Activated naive CD8-positive, alpha-beta T cell treated with anti-CD3 and anti-CD28 coated beads for 36 hours (primary cell): ENCODE measurements at regions not wholly inside any gene's neighbourhood (a gene's known extent, or its start where the extent isn't known, plus 50 kb on each side); places are given as distances from the start of the nearest gene placed in this dataset.
A peak's percentile ranks its signal among the peaks of the same experiment; 100 is the strongest.
"Not testable (repeated sequence)": the region's sequence is repeated elsewhere in the genome, so short reads cannot be mapped to it uniquely, and the experiment has no call there.

Source experiments
- DNase-seq: peaks from one replicate; pipeline ENCODE4 v3.0.0; 2021
- H3K27ac Mint-ChIP-seq: one replicate; pipeline ENCODE4 v1.8.0; 2022; ENCODE audit warnings: mild to moderate bottlenecking, moderate library complexity, mixed read lengths
- H3K27me3 Mint-ChIP-seq: one replicate; pipeline ENCODE4 v1.8.0; 2022; ENCODE audit warnings: mild to moderate bottlenecking, mixed read lengths
- H3K36me3 Mint-ChIP-seq: one replicate; pipeline ENCODE4 v1.8.0; 2021; ENCODE audit warnings: mild to moderate bottlenecking, mixed read lengths
- H3K4me1 Mint-ChIP-seq: one replicate; pipeline ENCODE4 v1.8.0; 2021; ENCODE audit warnings: mixed read lengths
- H3K4me3 Mint-ChIP-seq: one replicate; pipeline ENCODE4 v1.8.0; 2022; ENCODE audit warnings: mild to moderate bottlenecking, moderate library complexity, mixed read lengths
- H3K9me3 Mint-ChIP-seq: one replicate; pipeline ENCODE4 v1.8.0; 2022; ENCODE audit warnings: mixed read lengths

DNA sequence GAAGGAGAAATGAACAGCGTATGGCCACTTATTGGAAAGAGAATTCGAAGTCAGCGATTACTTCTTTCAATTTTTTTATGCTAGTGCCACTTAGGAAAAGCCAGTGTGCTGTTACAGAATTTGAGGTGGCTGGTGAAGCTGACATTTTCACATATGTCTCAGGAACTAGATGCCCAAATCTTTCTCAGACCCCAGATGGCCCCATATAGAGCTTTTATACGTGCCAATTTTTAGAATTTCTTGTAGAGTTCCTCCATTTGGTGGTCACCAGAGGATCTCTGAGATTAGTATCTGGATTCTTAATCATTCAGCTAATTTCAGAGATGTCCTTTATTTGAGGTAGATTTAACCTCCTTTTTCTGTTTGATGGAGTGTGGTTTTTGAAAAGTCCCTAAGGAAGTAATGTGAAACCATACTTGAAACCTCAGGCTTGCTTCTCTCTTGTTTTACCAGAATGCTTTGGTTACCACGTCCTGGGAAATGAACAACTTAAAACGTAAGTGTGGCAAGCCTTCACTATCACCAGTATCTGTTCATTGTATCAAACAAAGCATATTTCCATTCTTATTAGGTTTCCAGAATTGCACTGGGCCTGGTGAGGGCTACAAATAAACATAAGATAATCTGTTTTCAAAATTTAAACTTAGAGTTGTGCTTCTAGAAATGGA lies 102.2 kb upstream of the IKBKE start:
- H3K9me3 Mint-ChIP-seq, DNase-seq: not testable (repeated sequence)

DNA sequence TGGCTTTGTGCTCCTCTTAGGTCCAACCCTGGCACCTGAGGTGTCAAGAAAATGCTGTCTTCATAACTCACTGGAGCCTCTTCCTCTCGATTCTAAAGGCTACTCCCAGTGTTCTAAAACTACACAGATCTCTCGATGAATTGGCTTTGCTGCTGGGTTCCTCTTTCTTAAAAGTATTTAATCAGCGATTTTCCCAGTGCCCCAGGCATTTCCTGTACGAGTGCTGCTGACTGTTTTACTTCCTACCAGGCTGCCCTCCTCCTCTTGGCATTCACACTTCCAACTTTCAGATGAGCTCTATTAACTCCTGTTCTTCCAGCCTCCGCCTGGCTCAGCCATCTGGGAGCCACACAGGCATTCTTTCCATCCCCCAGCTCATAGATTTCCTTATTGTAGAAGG lies 95.6 kb upstream of the IKBKE start:
- DNase-seq, H3K4me1 Mint-ChIP-seq, H3K36me3 Mint-ChIP-seq: not testable (repeated sequence)

More for the DNA sequence above, 102.2 kb upstream of the IKBKE start:
- not testable (repeated sequence) for H3K27ac Mint-ChIP-seq, H3K4me3 Mint-ChIP-seq, H3K4me1 Mint-ChIP-seq, H3K27me3 Mint-ChIP-seq, H3K36me3 Mint-ChIP-seq

DNA sequence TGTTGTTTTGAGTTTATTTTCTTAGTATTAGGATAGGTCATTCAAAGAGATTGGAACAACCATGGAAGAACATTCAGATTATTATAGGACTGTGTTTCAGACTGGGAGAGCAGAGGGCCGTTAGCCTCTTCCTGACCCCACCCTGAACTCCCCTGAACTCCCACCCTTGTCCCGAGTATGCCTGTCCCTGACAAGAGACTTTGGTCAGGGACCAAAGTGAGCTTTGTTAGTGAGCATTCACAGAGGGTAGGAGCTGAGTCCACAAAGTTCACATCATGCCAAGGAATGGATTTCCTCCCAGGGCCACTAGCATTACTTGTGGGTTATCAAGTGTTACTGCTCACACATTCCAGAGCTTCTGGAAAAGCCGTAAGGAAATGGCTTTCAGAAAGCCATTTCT lies 94.7 kb upstream of the IKBKE start:
- not testable (repeated sequence) for H3K27ac Mint-ChIP-seq, H3K4me1 Mint-ChIP-seq, DNase-seq, H3K4me3 Mint-ChIP-seq, H3K27me3 Mint-ChIP-seq, H3K36me3 Mint-ChIP-seq, H3K9me3 Mint-ChIP-seq

More for the DNA sequence above, 95.6 kb upstream of the IKBKE start:
- not testable (repeated sequence) for H3K4me3 Mint-ChIP-seq, H3K27ac Mint-ChIP-seq, H3K27me3 Mint-ChIP-seq, H3K9me3 Mint-ChIP-seq

DNA sequence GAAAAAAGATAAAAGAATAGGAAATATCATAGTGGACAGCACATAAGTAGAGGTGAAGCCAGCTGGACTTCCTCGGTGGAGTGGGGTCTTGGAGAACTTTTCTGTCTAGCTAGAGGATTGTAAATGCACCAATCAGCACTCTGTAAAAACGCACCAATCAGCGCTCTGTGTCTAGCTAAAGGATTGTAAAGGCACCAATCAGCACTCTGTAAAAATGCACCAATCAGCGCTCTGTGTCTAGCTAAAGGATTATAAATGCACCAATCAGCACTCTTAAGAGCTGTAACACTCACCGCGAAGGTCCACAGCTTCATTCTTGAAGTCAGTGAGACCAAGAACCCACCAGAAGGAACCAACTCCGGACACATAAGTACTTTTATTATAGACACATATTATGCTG lies 91.8 kb upstream of the IKBKE start:
- not testable (repeated sequence) for H3K9me3 Mint-ChIP-seq, H3K27me3 Mint-ChIP-seq, H3K27ac Mint-ChIP-seq, H3K36me3 Mint-ChIP-seq, H3K4me3 Mint-ChIP-seq, H3K4me1 Mint-ChIP-seq, DNase-seq

- H3K9me3 Mint-ChIP-seq, H3K27me3 Mint-ChIP-seq: not testable (repeated sequence)
These were observed 91.0 kb upstream of the IKBKE start for GRCh38 chr1:206379245-206379644.

DNA sequence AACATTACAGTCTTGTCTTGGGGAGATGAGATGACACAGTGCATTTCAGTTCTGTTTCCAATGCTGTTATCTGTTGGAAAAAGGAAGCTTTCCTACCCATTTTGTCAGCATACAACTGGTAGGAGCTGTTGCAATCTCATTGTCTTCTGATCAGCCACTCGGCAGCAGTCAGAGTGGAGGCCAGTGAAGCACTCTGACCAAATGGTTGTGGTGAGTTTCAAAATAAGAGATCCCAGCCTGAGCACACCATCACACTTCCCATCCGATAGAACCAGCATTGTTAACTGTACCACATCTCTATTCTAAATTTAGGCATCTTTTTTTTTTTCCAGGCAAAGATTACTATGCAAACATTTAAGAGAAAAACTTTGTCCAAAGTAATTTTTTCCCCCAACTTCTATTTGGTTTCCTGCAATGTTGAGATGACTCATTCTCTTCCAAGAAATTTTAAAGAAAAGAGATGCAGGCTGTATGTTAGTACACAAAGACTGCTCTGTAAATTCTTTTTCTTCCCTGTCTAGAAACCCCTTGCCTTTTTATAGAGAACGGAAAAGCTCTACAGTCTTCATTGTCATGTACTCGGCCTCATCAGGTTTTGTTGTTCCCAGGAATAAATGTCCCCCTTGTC lies 90.0 kb upstream of the IKBKE start:
- H3K27me3 Mint-ChIP-seq, H3K27ac Mint-ChIP-seq, H3K4me3 Mint-ChIP-seq, DNase-seq, H3K4me1 Mint-ChIP-seq, H3K9me3 Mint-ChIP-seq, H3K36me3 Mint-ChIP-seq: not testable (repeated sequence)

More at GRCh38 chr1:206379245-206379644, 91.0 kb upstream of the IKBKE start:
- H3K27ac Mint-ChIP-seq, H3K4me3 Mint-ChIP-seq, H3K36me3 Mint-ChIP-seq, H3K4me1 Mint-ChIP-seq, DNase-seq: not testable (repeated sequence)

- Mint-ChIP-seq H3K4me3 (peak overlapping the region; percentile 25), H3K27ac (peak overlapping the region; percentile 88)
- H3K36me3 Mint-ChIP-seq, DNase-seq, H3K9me3 Mint-ChIP-seq, H3K27me3 Mint-ChIP-seq, H3K4me1 Mint-ChIP-seq: not testable (repeated sequence)
These were observed 89.3 kb upstream of the IKBKE start for GRCh38 chr1:206380791-206381610.

DNA sequence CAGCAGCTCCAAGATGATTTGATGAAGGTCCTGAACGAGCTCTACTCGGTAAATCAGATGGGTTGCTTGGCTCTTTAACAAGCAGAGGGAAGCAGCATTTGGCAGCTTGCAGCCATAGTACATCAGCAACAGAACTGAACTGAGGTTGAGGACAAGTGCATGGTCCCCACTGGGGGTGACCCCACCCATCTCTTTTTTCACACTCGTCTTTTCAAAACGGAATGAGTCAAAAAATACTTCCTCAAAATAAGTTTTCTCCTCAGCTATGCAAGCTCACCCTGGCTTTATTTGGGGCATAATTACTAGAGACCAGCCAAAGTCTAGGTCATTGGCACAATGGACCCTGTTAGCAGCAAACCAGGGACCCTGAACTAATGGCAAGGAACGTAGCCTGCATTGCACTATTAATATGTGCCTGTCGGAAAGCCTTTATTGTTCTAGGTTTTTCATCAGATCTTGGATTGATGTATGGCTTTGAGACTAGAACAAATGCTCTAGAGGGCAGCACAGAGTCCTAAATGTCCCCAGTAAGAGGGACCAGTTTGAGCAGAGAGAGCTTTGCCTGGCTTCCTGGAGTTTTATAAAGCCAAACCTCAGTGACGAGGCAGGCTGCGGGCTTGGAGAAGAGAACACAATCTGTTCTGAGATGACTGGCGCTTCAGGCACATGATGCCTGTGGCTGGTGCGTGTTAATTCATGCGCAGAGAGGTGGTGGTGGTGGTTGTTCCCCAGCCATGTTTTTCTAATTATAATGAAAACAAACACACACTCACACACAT lies 86.1 kb upstream of the IKBKE start:
- H3K4me3 Mint-ChIP-seq, H3K36me3 Mint-ChIP-seq, H3K27ac Mint-ChIP-seq, H3K4me1 Mint-ChIP-seq, H3K9me3 Mint-ChIP-seq, H3K27me3 Mint-ChIP-seq, DNase-seq: not testable (repeated sequence)

DNA sequence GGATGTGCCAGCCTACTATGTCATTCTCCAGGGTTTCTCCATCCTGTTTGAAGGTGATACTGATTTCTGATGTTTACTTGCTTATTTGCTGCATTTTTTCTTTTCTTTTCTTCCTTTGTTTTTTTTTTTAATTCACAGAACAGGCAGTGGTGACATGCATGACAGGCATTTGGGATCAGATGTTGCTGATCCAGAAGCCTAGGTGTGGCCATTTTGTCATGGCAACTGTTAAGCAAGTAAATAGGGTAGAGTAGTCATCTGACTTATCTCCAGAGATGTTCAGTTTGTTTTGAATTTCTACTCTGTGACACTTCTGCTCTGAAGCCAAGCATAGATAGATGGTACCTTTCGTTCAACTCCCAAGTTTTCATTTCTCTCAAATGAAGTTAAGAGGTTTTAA lies 85.4 kb upstream of the IKBKE start:
- not testable (repeated sequence) for H3K27me3 Mint-ChIP-seq, DNase-seq, H3K27ac Mint-ChIP-seq, H3K4me1 Mint-ChIP-seq, H3K9me3 Mint-ChIP-seq, H3K4me3 Mint-ChIP-seq, H3K36me3 Mint-ChIP-seq

GRCh38 chr1:206387631-206388030 lies 82.6 kb upstream of the IKBKE start:
- not testable (repeated sequence) for DNase-seq, H3K9me3 Mint-ChIP-seq, H3K36me3 Mint-ChIP-seq, H3K27me3 Mint-ChIP-seq, H3K4me3 Mint-ChIP-seq, H3K4me1 Mint-ChIP-seq, H3K27ac Mint-ChIP-seq

- not testable (repeated sequence) for H3K4me3 Mint-ChIP-seq, DNase-seq, H3K4me1 Mint-ChIP-seq, H3K9me3 Mint-ChIP-seq, H3K27ac Mint-ChIP-seq, H3K27me3 Mint-ChIP-seq, H3K36me3 Mint-ChIP-seq
These were observed 78.4 kb upstream of the IKBKE start for GRCh38 chr1:206391903-206392302.

GRCh38 chr1:206397501-206397900 lies 72.8 kb upstream of the IKBKE start:
- DNase-seq, H3K4me3 Mint-ChIP-seq, H3K27me3 Mint-ChIP-seq, H3K36me3 Mint-ChIP-seq, H3K27ac Mint-ChIP-seq, H3K9me3 Mint-ChIP-seq, H3K4me1 Mint-ChIP-seq: not testable (repeated sequence)

DNA sequence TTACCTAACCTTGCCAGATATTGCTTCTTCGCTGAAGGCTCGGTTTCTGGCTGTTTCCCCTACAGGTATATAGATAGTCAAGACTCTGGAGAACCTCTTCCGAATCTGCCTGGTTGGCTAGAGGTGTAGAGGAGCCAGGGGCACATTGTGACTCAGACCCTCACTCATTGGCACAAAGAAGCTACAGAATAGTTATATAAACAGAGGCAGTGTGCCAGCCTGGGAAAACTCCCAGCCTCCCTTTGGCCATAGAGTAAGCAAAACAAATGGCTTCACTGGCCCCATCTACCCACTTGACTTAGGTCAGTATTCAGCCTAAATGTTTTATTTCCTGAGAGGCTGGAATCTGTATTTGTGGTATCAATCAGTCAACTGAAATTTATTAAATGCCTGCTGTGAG lies 72.0 kb upstream of the IKBKE start:
- not testable (repeated sequence) for H3K27ac Mint-ChIP-seq, H3K9me3 Mint-ChIP-seq

DNA sequence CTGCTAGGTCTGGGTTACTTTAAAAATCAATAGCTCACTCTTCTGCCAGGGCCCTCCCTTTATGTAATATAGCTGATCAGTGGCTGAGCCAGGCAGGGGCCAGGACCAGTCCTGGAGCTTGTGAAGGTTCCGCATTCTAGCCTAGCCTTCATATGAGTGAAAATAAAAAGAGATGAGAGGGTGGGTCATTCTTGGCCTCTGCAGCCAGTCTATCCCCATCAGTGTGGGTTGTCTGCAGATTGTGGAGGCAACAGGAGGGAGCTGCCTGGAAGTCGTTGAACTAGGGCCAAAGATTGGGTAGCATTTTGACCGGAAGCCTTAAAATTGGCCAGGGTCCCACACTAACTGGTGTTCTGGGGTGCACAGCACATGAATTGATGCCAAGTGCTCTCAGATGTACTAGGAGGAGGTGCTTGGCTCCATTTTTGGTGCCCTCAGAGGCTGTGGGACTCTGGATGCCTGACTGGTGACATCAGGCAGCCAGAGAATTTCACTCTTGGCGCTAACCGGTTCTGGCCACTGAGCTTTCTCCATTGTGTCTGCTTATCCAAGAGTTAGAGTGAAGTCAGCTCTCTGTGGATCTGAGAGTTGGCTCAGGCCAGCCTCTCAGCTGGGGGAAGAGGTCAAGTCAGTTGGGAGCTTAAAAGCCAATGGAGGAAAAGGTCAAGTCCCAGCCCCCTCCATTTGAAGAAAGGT lies 66.5 kb upstream of the IKBKE start:
- not testable (repeated sequence) for H3K27me3 Mint-ChIP-seq, H3K36me3 Mint-ChIP-seq, DNase-seq, H3K4me1 Mint-ChIP-seq, H3K4me3 Mint-ChIP-seq, H3K9me3 Mint-ChIP-seq, H3K27ac Mint-ChIP-seq

More for the DNA sequence above, 72.0 kb upstream of the IKBKE start:
- not testable (repeated sequence) for H3K4me1 Mint-ChIP-seq, H3K27me3 Mint-ChIP-seq, DNase-seq, H3K4me3 Mint-ChIP-seq, H3K36me3 Mint-ChIP-seq
